B cell (primary cell): ENCODE measurements at regions not wholly inside any gene's neighbourhood (a gene's known extent, or its start where the extent isn't known, plus 50 kb on each side); places are given as distances from the start of the nearest gene placed in this dataset.

Source experiments
- ATAC-seq: fragments of 200-7000 bp; cut with Tn5 transposase; one replicate; pipeline ENCODE4 v1.10.0; 2021; ENCODE audit warnings: low read depth, mild to moderate bottlenecking, moderate number of reproducible peaks, moderate library complexity
- CTCF ChIA-PET: fragments of 350-600 bp; sonication (Branson Sonifier 250); formaldehyde crosslinking; loops from one replicate; lab custom pipeline; 2021; ENCODE audit warnings: antibody characterized with exemption, inconsistent platforms; lab: Charles Lee
- POLR2A ChIA-PET: fragments of 350-600 bp; sonication (Branson Sonifier 250); formaldehyde crosslinking; loops from one replicate; lab custom pipeline; 2021; ENCODE audit warnings: antibody characterized with exemption; lab: Charles Lee
- DNase-seq: peaks from one replicate; pipeline ENCODE4 v3.0.0; 2013
- H2AFZ ChIP-seq: 2 replicates; pipeline ENCODE4 v1.6.1; 2012; ENCODE audit warnings: mild to moderate bottlenecking, low read depth, low read length; ENCODE audit not compliant: insufficient read depth, poor library complexity, severe bottlenecking
- H3K27ac ChIP-seq, 2 donors: 1 replicate in 1 of 2; 2 replicates in 1 of 2; pipeline ENCODE4 v1.5.1; 2012 to 2013; ENCODE audit warnings: low read length in 2 of 2, mild to moderate bottlenecking in 2 of 2, moderate library complexity in 1 of 2
- H3K27me3 ChIP-seq, 4 experiments: fragments of 200-600 bp in 1 of 4; sonication (generic) in 1 of 4; replicated peaks in 1 of 4; 1 replicate in 2 of 4; 2 replicates in 2 of 4; pipeline versions ENCODE4 v1.6.1 to v1.7.0; 2013 to 2016; ENCODE audit warnings: low read length in 3 of 4, mild to moderate bottlenecking in 2 of 4, mixed read lengths in 1 of 4, moderate library complexity in 1 of 4; ENCODE audit not compliant: insufficient read depth in 4 of 4, control insufficient read depth in 3 of 4; ENCODE audit errors: control extremely low read depth in 1 of 4
- H3K36me3 ChIP-seq, 2 experiments: replicated peaks in 1 of 2; 1 replicate in 1 of 2; 2 replicates in 1 of 2; pipeline versions ENCODE4 v1.6.1 to v1.7.1; 2013; ENCODE audit warnings: low read length in 1 of 2; ENCODE audit not compliant: insufficient read depth in 2 of 2, control insufficient read depth in 1 of 2; ENCODE audit errors: control extremely low read depth in 1 of 2, extremely low read depth in 1 of 2
- H3K4me1 ChIP-seq, 2 donors: fragments of 200-600 bp in 1 of 2; sonication (generic) in 1 of 2; 1 replicate in 1 of 2; 2 replicates in 1 of 2; pipeline versions ENCODE4 v1.5.1 to v1.6.1; 2013 to 2017; ENCODE audit warnings: low read length in 2 of 2; ENCODE audit not compliant: control insufficient read depth in 2 of 2, insufficient read depth in 2 of 2
- H3K4me2 ChIP-seq: replicated peaks from 2 replicates; pipeline ENCODE3; 2012; ENCODE audit warnings: mild to moderate bottlenecking, low read depth, low read length; ENCODE audit not compliant: poor library complexity, severe bottlenecking
- H3K4me3 ChIP-seq, 5 experiments: fragments of 200-600 bp in 1 of 5; sonication (generic) in 1 of 5; 1 replicate in 3 of 5; 2 replicates in 2 of 5; pipeline versions ENCODE4 v1.5.1 to v1.7.0; 2011 to 2016; ENCODE audit warnings: low read length in 4 of 5, mild to moderate bottlenecking in 4 of 5, low read depth in 2 of 5, control low read depth in 1 of 5, moderate library complexity in 1 of 5; ENCODE audit not compliant: insufficient read depth in 1 of 5; ENCODE audit errors: control extremely low read depth in 1 of 5, extremely low read depth in 1 of 5
- H3K79me2 ChIP-seq: fragments of 200-600 bp; sonication (generic); one replicate; pipeline ENCODE4 v1.6.0; 2016; ENCODE audit warnings: low read length; ENCODE audit not compliant: control insufficient read depth, insufficient read depth
- H3K9ac ChIP-seq: fragments of 200-600 bp; sonication (generic); 2 replicates; pipeline ENCODE4 v1.6.1; 2017; ENCODE audit warnings: mild to moderate bottlenecking, low read length, moderate library complexity
- H3K9me3 ChIP-seq, 3 donors: one replicate each; pipeline versions ENCODE4 v1.6.1 to v1.7.1; 2013; ENCODE audit warnings: low read length in 2 of 3; ENCODE audit not compliant: control insufficient read depth in 2 of 3, insufficient read depth in 1 of 3; ENCODE audit errors: control extremely low read depth in 1 of 3
- H4K20me1 ChIP-seq: 2 replicates; pipeline ENCODE4 v1.6.0; 2012; ENCODE audit warnings: mild to moderate bottlenecking, low read length; ENCODE audit not compliant: insufficient read depth, control insufficient read depth, poor library complexity, severe bottlenecking
- H3K27ac Mint-ChIP-seq: one replicate; pipeline ENCODE4 v1.8.0; 2021; ENCODE audit warnings: mixed read lengths
- H3K27me3 Mint-ChIP-seq: one replicate; pipeline ENCODE4 v1.8.0; 2021; ENCODE audit warnings: mixed read lengths
- H3K4me1 Mint-ChIP-seq: one replicate; pipeline ENCODE4 v1.8.0; 2021; ENCODE audit warnings: mixed read lengths
- H3K4me3 Mint-ChIP-seq: one replicate; pipeline ENCODE4 v1.8.0; 2021; ENCODE audit warnings: mixed read lengths
- H3K9me3 Mint-ChIP-seq: one replicate; pipeline ENCODE4 v1.8.0; 2022; ENCODE audit warnings: mixed read lengths; ENCODE audit not compliant: insufficient read depth
- EZH2 ChIP-seq: IDR thresholded peaks from 2 replicates; pipeline ENCODE4 v1.6.1; 2012; ENCODE audit warnings: borderline replicate concordance, low read depth, mild to moderate bottlenecking, moderate library complexity, low read length; ENCODE audit not compliant: insufficient read depth, poor library complexity, severe bottlenecking
- WGBS: methylation state at CpG from one replicate; pipeline ENCODE4 v1.1.5; 2013; ENCODE audit warnings: missing lambda C conversion rate; ENCODE audit not compliant: insufficient coverage; 5-methylcytosine and 5-hydroxymethylcytosine counted together
- intact Hi-C: fragments of 100-400 bp; cut with micrococcal nuclease; formaldehyde crosslinking; loops from one replicate; pipeline ENCODE4 v1.10.0; 2022
- TF ChIP-seq, protein P1 (sequence below): fragments of 200-600 bp; IDR thresholded peaks from one replicate; pipeline ENCODE4 v1.8.0; 2022; ENCODE audit warnings: antibody characterized with exemption, mild to moderate bottlenecking

DNA sequence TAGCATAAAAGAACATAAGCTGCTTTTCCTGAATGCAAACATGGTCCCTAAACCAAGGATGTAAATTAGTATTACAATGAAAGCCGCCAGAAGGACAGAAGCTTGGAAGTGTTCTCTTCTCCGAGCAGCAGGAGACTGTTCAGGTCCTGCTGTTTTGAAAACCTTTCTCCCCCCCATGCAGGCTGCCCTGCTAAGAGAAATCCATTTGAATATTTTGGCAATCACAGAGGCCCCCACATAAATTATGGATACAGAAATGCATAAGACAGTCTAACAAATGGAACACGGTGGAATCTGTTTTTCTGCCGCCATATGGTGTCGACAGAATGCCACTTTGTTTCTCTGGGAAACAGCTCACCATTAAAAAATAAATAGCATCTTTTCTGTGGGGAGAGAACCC lies 600.4 kb upstream of the KLHL29 start:
- H3K79me2 ChIP-seq, result no peaks in the 10 kb centered on the region
- no peaks in the 10 kb centered on the region for H3K4me1 Mint-ChIP-seq
- H3K4me3 Mint-ChIP-seq, result no peak overlapping the region
- no peak overlapping the region for H2AFZ ChIP-seq
- no peaks in the 10 kb centered on the region for H3K27me3 ChIP-seq
- DNase-seq (no peak), ATAC-seq (no peak)
- H3K4me2 ChIP-seq, result no peak overlapping the region
- CTCF ChIA-PET, result no interaction called here
- H3K9ac ChIP-seq, result no peak overlapping the region
- H3K9me3 Mint-ChIP-seq, result no peaks in the 10 kb centered on the region
- H4K20me1 ChIP-seq, result no peaks in the 10 kb centered on the region
- H3K27ac ChIP-seq, result no peak overlapping the region
- WGBS, result no CpG with 5 or more reads among the region's 5 CpGs
- no peaks in the 10 kb centered on the region for H3K27me3 Mint-ChIP-seq
- POLR2A ChIA-PET, result no interaction called here
- no peaks in the 10 kb centered on the region for H3K9me3 ChIP-seq
- TF ChIP-seq, protein P1, sequence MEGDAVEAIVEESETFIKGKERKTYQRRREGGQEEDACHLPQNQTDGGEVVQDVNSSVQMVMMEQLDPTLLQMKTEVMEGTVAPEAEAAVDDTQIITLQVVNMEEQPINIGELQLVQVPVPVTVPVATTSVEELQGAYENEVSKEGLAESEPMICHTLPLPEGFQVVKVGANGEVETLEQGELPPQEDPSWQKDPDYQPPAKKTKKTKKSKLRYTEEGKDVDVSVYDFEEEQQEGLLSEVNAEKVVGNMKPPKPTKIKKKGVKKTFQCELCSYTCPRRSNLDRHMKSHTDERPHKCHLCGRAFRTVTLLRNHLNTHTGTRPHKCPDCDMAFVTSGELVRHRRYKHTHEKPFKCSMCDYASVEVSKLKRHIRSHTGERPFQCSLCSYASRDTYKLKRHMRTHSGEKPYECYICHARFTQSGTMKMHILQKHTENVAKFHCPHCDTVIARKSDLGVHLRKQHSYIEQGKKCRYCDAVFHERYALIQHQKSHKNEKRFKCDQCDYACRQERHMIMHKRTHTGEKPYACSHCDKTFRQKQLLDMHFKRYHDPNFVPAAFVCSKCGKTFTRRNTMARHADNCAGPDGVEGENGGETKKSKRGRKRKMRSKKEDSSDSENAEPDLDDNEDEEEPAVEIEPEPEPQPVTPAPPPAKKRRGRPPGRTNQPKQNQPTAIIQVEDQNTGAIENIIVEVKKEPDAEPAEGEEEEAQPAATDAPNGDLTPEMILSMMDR, result no peak
- TF ChIP-seq EZH2, result no peak
- no peak overlapping the region for H3K4me3 ChIP-seq
- H3K4me1 ChIP-seq, result no peaks in the 10 kb centered on the region
- no peak overlapping the region for H3K27ac Mint-ChIP-seq
- H3K36me3 ChIP-seq, result no peaks in the 10 kb centered on the region
- intact Hi-C loops, result no loop called here

DNA sequence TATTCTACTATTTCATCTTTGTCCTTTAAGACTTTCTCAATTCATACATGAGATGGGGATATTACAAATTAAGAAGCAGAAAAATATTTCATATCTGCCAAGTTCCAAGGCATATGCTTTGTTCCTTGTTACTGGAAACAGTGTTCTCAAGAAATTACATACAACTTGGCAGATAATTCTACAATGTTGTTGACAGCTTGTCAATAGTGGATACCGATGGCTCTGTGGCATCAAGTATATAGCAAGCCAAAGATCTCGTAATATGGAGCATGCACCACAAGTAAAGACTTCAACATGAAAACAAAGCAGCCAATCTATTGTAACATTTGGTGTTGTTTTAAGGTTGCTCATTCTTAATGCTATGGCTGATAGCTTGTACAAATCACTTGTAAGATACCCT lies 598.2 kb upstream of the KLHL29 start:
- no peaks in the 10 kb centered on the region for H3K4me1 ChIP-seq
- H3K9me3 ChIP-seq, result no peaks in the 10 kb centered on the region
- H3K4me3 ChIP-seq, result no peak overlapping the region
- ATAC-seq (no peak), DNase-seq (no peak)
- Mint-ChIP-seq H3K4me1 (no peaks in the 10 kb centered on the region), H3K27me3 (no peaks in the 10 kb centered on the region), H3K27ac (no peak overlapping the region), H3K9me3 (no peaks in the 10 kb centered on the region), H3K4me3 (no peak overlapping the region)
- ChIA-PET CTCF (no interaction called here), POLR2A (no interaction called here)
- H3K36me3 ChIP-seq, result no peaks in the 10 kb centered on the region
- no peak overlapping the region for H3K27ac ChIP-seq
- no peaks in the 10 kb centered on the region for H3K27me3 ChIP-seq
- intact Hi-C loops, result no loop called here
- no peak overlapping the region for H2AFZ ChIP-seq
- H3K4me2 ChIP-seq, result no peak overlapping the region
- no peak overlapping the region for H3K9ac ChIP-seq
- H3K79me2 ChIP-seq, result no peaks in the 10 kb centered on the region
- no peaks in the 10 kb centered on the region for H4K20me1 ChIP-seq
- TF ChIP-seq EZH2, result no peak
- TF ChIP-seq, protein P1, result no peak
- WGBS, result no CpG with 5 or more reads among the region's 2 CpGs
